ENCODE measurements at regions not wholly inside any gene's neighbourhood (a gene's known extent, or its start where the extent isn't known, plus 50 kb on each side); places are given as distances from the start of the nearest gene placed in this dataset.

DNA sequence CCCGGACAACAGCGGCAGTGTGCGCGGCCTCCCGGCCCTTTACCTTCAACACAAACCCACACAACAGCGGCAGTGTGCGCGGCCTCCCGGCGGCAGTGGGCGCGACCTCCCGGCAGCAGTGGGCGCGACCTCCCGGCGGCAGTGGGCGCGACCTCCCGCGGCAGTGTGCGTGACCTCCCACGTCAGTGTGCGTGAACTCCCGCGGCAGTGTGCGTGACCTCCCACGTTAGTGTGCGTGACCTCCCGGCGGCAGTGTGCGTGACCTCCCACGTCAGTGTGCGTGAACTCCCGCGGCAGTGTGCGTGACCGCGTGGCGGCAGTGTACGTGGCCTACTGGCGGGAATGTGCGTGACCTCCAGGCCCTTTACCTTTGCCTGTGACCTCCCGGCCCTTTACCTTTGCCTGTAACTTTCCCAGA lies 576.6 kb upstream of the FRG1 start:
- TF ChIP-seq CTCF (IDR thresholded peaks at IDR 0.05) (no peak), POLR2A (IDR thresholded peaks at IDR 0.05) (no peak), EP300 (IDR thresholded peaks at IDR 0.05) (no peak)
